ENCODE measurements at regions not wholly inside any gene's neighbourhood (a gene's known extent, or its start where the extent isn't known, plus 50 kb on each side); places are given as distances from the start of the nearest gene placed in this dataset.

DNA sequence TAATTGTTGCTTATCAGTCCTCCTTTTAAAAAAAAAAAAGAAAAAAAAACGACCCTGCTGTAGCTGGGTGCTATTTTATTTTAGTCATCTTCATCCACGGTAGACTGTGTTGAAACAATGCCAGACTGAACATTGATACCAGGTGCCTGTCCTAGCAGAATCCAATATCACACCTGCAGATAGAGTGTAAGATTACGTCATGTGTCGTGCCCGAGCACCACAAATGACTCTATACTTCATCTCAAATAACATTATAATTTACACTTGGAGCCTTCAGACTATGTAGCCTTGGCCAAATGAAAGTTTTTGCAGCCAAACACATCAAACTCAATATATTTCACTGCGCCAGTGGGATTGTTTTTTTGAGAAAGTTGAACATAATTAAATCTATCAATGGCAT, 410.6 kb downstream of the FGF9 start:
- H3K79me2 ChIP-seq (replicated peaks; ENCODE audit: insufficient read depth), result peaks cover 4% of the 10 kb centered on the region; the same call in 1 of the 2 replicates
- no peaks in the 10 kb centered on the region for H3K36me3 ChIP-seq (ENCODE audit: insufficient read depth)
- no peaks in the 10 kb centered on the region for H3K9me2 ChIP-seq (ENCODE audit: insufficient read depth)
- no peaks in the 10 kb centered on the region for H3K36me3 Mint-ChIP-seq (ENCODE audit: low read depth)
- no peak overlapping the region for H3K4me3 ChIP-seq
- H3K4me1 Mint-ChIP-seq, result peaks cover 19% of the 10 kb centered on the region
- H4K20me1 ChIP-seq (replicated peaks; ENCODE audit: insufficient read depth), result peaks cover 3% of the 10 kb centered on the region
- DNase-seq (ENCODE audit: low spot score) (no peak), ATAC-seq (no peak)
- H3F3A ChIP-seq (replicated peaks; ENCODE audit: low read depth), result no peaks in the 10 kb centered on the region
- H3K4me2 ChIP-seq, result no peak overlapping the region
- no peak overlapping the region for H3K4me3 Mint-ChIP-seq
- H3K27ac Mint-ChIP-seq, result no peak overlapping the region
- H3K4me1 ChIP-seq (ENCODE audit: insufficient read depth), result no peaks in the 10 kb centered on the region; the same call in 1 of the 2 replicates
- no peak overlapping the region for H2AFZ ChIP-seq
- peaks cover 11% of the 10 kb centered on the region for H3K27me3 Mint-ChIP-seq (ENCODE audit: insufficient read depth, low read depth, poor library complexity)
- peaks cover 21% of the 10 kb centered on the region for H3K27me3 ChIP-seq (ENCODE audit: insufficient read depth)
- no peaks in the 10 kb centered on the region for H3K9me3 Mint-ChIP-seq
- H3K27ac ChIP-seq (ENCODE audit: low read depth), result no peak overlapping the region
- no peak for TF ChIP-seq NANOG (IDR thresholded peaks at IDR 0.05; ENCODE audit: borderline replicate concordance)
- TF ChIP-seq EZH2phosphoT487 (IDR thresholded peaks at IDR 0.05; ENCODE audit: unreplicated experiment), result no peak
- TF ChIP-seq EZH2 (IDR thresholded peaks at IDR 0.05; ENCODE audit: low read depth, unreplicated experiment), result no peak
- TF ChIP-seq ZNF462 (CRISPR knock-in tag; IDR thresholded peaks at IDR 0.05), result no peak
- TF ChIP-seq STAT1 (IDR thresholded peaks at IDR 0.05; ENCODE audit: unreplicated experiment), result no peak
- TF ChIP-seq, protein P1, sequence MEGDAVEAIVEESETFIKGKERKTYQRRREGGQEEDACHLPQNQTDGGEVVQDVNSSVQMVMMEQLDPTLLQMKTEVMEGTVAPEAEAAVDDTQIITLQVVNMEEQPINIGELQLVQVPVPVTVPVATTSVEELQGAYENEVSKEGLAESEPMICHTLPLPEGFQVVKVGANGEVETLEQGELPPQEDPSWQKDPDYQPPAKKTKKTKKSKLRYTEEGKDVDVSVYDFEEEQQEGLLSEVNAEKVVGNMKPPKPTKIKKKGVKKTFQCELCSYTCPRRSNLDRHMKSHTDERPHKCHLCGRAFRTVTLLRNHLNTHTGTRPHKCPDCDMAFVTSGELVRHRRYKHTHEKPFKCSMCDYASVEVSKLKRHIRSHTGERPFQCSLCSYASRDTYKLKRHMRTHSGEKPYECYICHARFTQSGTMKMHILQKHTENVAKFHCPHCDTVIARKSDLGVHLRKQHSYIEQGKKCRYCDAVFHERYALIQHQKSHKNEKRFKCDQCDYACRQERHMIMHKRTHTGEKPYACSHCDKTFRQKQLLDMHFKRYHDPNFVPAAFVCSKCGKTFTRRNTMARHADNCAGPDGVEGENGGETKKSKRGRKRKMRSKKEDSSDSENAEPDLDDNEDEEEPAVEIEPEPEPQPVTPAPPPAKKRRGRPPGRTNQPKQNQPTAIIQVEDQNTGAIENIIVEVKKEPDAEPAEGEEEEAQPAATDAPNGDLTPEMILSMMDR (conservative IDR thresholded peaks at IDR 0.05; ENCODE audit: low read depth in 2 of 2), result no peak
- no peak for TF ChIP-seq ZNF331 (CRISPR knock-in tag; IDR thresholded peaks at IDR 0.05; ENCODE audit: low read depth)
- TF ChIP-seq CREB1 (CRISPR knock-in tag; IDR thresholded peaks at IDR 0.05; ENCODE audit: low read depth), result no peak
- TF ChIP-seq JUNB (IDR thresholded peaks at IDR 0.05; ENCODE audit: unreplicated experiment), result no peak
- no peak for TF ChIP-seq REST (IDR thresholded peaks at IDR 0.05; ENCODE audit: unreplicated experiment)
- TF ChIP-seq, protein P2, sequence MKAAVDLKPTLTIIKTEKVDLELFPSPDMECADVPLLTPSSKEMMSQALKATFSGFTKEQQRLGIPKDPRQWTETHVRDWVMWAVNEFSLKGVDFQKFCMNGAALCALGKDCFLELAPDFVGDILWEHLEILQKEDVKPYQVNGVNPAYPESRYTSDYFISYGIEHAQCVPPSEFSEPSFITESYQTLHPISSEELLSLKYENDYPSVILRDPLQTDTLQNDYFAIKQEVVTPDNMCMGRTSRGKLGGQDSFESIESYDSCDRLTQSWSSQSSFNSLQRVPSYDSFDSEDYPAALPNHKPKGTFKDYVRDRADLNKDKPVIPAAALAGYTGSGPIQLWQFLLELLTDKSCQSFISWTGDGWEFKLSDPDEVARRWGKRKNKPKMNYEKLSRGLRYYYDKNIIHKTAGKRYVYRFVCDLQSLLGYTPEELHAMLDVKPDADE (IDR thresholded peaks at IDR 0.05), result no peak
- no peak for TF ChIP-seq POLR2AphosphoS5 (IDR thresholded peaks at IDR 0.05; ENCODE audit: low read depth)
- TF ChIP-seq ZNF114 (CRISPR knock-in tag; IDR thresholded peaks at IDR 0.05), result no peak

Measured in GM23338 (cell line).